PFSK-1 (cell line): ENCODE measurements at regions not wholly inside any gene's neighbourhood (a gene's known extent, or its start where the extent isn't known, plus 50 kb on each side); places are given as distances from the start of the nearest gene placed in this dataset.

Source experiments
- POLR2AphosphoS5 ChIP-seq: IDR thresholded peaks from 2 replicates; pipeline ENCODE4 v1.6.1; 2012; ENCODE audit warnings: low read depth, mild to moderate bottlenecking, control low read depth, low read length, moderate library complexity
- SIN3A ChIP-seq: IDR thresholded peaks from 2 replicates; pipeline ENCODE4 v1.6.1; 2012; ENCODE audit warnings: mild to moderate bottlenecking, low read length, moderate library complexity, borderline replicate concordance; ENCODE audit not compliant: insufficient read depth
- TAF1 ChIP-seq: IDR thresholded peaks from 2 replicates; pipeline ENCODE4 v1.6.1; 2012; ENCODE audit warnings: low read length, control low read depth, borderline replicate concordance; ENCODE audit not compliant: insufficient read depth
- TF ChIP-seq, protein P1 (sequence below), 2 experiments: IDR thresholded peaks; 2 replicates each; pipeline versions ENCODE4 v1.6.1 to v1.8.0; 2011 to 2012; ENCODE audit warnings: low read depth in 2 of 2, low read length in 2 of 2, control low read depth in 1 of 2, inconsistent platforms in 1 of 2, mild to moderate bottlenecking in 1 of 2, moderate library complexity in 1 of 2; ENCODE audit not compliant: insufficient read depth in 1 of 2

DNA sequence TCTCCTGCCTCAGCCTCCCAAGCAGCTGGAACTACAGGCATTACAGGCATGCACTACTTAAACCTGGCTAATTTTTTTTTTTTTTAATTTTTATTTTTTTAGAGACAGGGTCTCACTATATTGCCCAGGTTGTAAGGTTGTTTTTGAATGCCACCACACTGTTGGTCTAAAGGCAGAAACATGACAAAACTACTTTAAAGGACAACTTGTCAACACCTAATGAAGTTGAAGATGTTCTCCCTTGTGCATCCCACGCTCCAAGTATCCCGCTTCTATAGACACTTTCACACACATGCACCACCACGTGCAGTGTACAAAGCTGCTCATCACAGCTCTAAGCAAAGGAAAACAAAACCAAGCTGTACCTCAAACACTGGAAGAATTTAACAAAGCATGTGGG lies 226.4 kb downstream of the FGFR2 start:
- TF ChIP-seq TAF1 (no peak), SIN3A (no peak), POLR2AphosphoS5 (no peak)
- TF ChIP-seq, protein P1, sequence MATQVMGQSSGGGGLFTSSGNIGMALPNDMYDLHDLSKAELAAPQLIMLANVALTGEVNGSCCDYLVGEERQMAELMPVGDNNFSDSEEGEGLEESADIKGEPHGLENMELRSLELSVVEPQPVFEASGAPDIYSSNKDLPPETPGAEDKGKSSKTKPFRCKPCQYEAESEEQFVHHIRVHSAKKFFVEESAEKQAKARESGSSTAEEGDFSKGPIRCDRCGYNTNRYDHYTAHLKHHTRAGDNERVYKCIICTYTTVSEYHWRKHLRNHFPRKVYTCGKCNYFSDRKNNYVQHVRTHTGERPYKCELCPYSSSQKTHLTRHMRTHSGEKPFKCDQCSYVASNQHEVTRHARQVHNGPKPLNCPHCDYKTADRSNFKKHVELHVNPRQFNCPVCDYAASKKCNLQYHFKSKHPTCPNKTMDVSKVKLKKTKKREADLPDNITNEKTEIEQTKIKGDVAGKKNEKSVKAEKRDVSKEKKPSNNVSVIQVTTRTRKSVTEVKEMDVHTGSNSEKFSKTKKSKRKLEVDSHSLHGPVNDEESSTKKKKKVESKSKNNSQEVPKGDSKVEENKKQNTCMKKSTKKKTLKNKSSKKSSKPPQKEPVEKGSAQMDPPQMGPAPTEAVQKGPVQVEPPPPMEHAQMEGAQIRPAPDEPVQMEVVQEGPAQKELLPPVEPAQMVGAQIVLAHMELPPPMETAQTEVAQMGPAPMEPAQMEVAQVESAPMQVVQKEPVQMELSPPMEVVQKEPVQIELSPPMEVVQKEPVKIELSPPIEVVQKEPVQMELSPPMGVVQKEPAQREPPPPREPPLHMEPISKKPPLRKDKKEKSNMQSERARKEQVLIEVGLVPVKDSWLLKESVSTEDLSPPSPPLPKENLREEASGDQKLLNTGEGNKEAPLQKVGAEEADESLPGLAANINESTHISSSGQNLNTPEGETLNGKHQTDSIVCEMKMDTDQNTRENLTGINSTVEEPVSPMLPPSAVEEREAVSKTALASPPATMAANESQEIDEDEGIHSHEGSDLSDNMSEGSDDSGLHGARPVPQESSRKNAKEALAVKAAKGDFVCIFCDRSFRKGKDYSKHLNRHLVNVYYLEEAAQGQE (IDR thresholded peaks at IDR 0.05; ENCODE audit: insufficient read depth in 1 of 2, low read depth in 2 of 2, low read length in 2 of 2) = no peak
